LNCAP (cell line): ENCODE measurements at regions not wholly inside any gene's neighbourhood (a gene's known extent, or its start where the extent isn't known, plus 50 kb on each side); places are given as distances from the start of the nearest gene placed in this dataset.

Experiments used
- CTCF ChIP-seq: fragments of 450-650 bp; IDR thresholded peaks from 2 replicates; pipeline ENCODE4 v1.5.1; 2017; ENCODE audit warnings: mild to moderate bottlenecking

- TF ChIP-seq CTCF, result no peak
These were observed 281.3 kb downstream of the IPMK start for GRCh38 chr10:57986422-57986821.

GRCh38 chr10:57983281-57983791, 284.4 kb downstream of the IPMK start:
- no peak for TF ChIP-seq CTCF

GRCh38 chr10:57982091-57982490, 285.6 kb downstream of the IPMK start:
- no peak for TF ChIP-seq CTCF

- no peak for TF ChIP-seq CTCF
These were observed 287.7 kb downstream of the IPMK start for GRCh38 chr10:57979956-57980355.

- no peak for TF ChIP-seq CTCF
These were observed 288.2 kb downstream of the IPMK start for GRCh38 chr10:57979491-57979890.

- no peak for TF ChIP-seq CTCF
These were observed 290.4 kb downstream of the IPMK start for GRCh38 chr10:57977262-57977661.

- TF ChIP-seq CTCF, result no peak
These were observed 294.2 kb downstream of the IPMK start for GRCh38 chr10:57973451-57973850.

GRCh38 chr10:57972783-57973182, 294.9 kb downstream of the IPMK start:
- no peak for TF ChIP-seq CTCF
